T-helper 1 cell treated with Interleukin-12 subunit alpha and Interleukin-12 subunit beta and Interleukin-4 antibody, amounts not matched to agents 30 ng/mL and 1 ng/mL, for 36 hours (primary cell): ENCODE measurements at regions not wholly inside any gene's neighbourhood (a gene's known extent, or its start where the extent isn't known, plus 50 kb on each side); places are given as distances from the start of the nearest gene placed in this dataset.
"Not testable (repeated sequence)": the region's sequence is repeated elsewhere in the genome, so short reads cannot be mapped to it uniquely, and the experiment has no call there.

ENCODE experiments used
- intact Hi-C: fragments of 100-400 bp; cut with micrococcal nuclease; formaldehyde crosslinking; loops from one replicate; pipeline ENCODE4 v1.15.1; 2024

GRCh38 chr6:50961611-50962010 lies 142.9 kb downstream of the TFAP2B start:
- intact Hi-C loops: no loop called here

- intact Hi-C loops: no loop called here
Observed at GRCh38 chr6:50962213-50962759, 143.6 kb downstream of the TFAP2B start.

- intact Hi-C loops: no loop called here
Observed at GRCh38 chr6:50963952-50964351, 145.3 kb downstream of the TFAP2B start.

GRCh38 chr6:50965495-50965894 lies 146.8 kb downstream of the TFAP2B start:
- intact Hi-C loops: no loop called here

GRCh38 chr6:50966532-50966931 lies 147.9 kb downstream of the TFAP2B start:
- intact Hi-C loops: no loop called here

- intact Hi-C loops: no loop called here
Observed at GRCh38 chr6:50966986-50967385, 148.3 kb downstream of the TFAP2B start.

GRCh38 chr6:50968246-50968645 lies 149.6 kb downstream of the TFAP2B start:
- intact Hi-C loops: not testable (repeated sequence)

GRCh38 chr6:50970908-50971307 lies 152.2 kb downstream of the TFAP2B start:
- intact Hi-C loops: no loop called here

- intact Hi-C loops: no loop called here
Observed at GRCh38 chr6:50973464-50973863, 154.8 kb downstream of the TFAP2B start.

GRCh38 chr6:50974319-50974718 lies 155.6 kb downstream of the TFAP2B start:
- intact Hi-C loops: no loop called here

- intact Hi-C loops: no loop called here
Observed at GRCh38 chr6:50975216-50975615, 156.5 kb downstream of the TFAP2B start.

- intact Hi-C loops: no loop called here
Observed at GRCh38 chr6:50976907-50977306, 158.2 kb downstream of the TFAP2B start.

- intact Hi-C loops: no loop called here
Observed at GRCh38 chr6:50977796-50978195, 159.1 kb downstream of the TFAP2B start.

GRCh38 chr6:50978380-50979170 lies 159.9 kb downstream of the TFAP2B start:
- intact Hi-C loops: no loop called here

- intact Hi-C loops: no loop called here
Observed at GRCh38 chr6:50979171-50979525, 160.5 kb downstream of the TFAP2B start.

- intact Hi-C loops: no loop called here
Observed at GRCh38 chr6:50984135-50984534, 165.5 kb downstream of the TFAP2B start.

- intact Hi-C loops: no loop called here
Observed at GRCh38 chr6:50986319-50986718, 167.6 kb downstream of the TFAP2B start.

- intact Hi-C loops: no loop called here
Observed at GRCh38 chr6:50989123-50989522, 170.5 kb downstream of the TFAP2B start.

GRCh38 chr6:50990750-50991446 lies 172.2 kb downstream of the TFAP2B start:
- intact Hi-C loops: no loop called here

- intact Hi-C loops: no loop called here
Observed at GRCh38 chr6:50992232-50992631, 173.6 kb downstream of the TFAP2B start.

GRCh38 chr6:50992704-50993625 lies 174.3 kb downstream of the TFAP2B start:
- intact Hi-C loops: no loop called here
